Tibial nerve (tissue), 3 donors: ENCODE measurements at regions not wholly inside any gene's neighbourhood (a gene's known extent, or its start where the extent isn't known, plus 50 kb on each side); places are given as distances from the start of the nearest gene placed in this dataset.

ENCODE experiments used
- POLR2A ChIP-seq, 2 donors: fragments of 450-650 bp; IDR thresholded peaks; one replicate each; pipeline ENCODE4 v1.6.1; 2017; ENCODE audit warnings: antibody characterized with exemption in 2 of 2, mild to moderate bottlenecking in 2 of 2, moderate library complexity in 2 of 2
- TF ChIP-seq, protein P1 (sequence below), 5 experiments: fragments of 200-600 bp in 3 of 5; fragments of 450-650 bp in 2 of 5; sonication (generic) in 3 of 5; IDR thresholded peaks; one replicate each; pipeline ENCODE4 v1.5.1; 2016 to 2019; ENCODE audit warnings: antibody characterized with exemption in 5 of 5, mild to moderate bottlenecking in 3 of 5, moderate library complexity in 2 of 5

DNA sequence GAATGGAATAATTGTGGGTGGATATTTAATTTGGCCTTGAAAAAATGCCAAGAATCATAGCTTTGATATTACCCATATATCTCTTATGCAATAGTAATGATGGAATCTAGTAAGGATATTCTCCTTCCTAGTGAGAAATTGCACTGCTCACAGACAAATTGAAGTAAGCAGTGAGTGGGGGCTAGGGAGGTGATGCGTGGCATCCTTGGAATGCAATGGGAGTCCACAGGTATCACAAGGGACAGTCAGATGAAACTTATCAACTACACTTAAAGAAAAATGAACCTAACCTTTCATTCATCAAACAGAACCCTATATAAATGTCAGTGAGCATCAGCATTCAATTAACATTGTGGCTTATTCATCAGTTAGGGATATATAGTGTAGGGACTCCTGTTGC lies 57.8 kb downstream of the IZUMO3 start:
- TF ChIP-seq, protein P1, sequence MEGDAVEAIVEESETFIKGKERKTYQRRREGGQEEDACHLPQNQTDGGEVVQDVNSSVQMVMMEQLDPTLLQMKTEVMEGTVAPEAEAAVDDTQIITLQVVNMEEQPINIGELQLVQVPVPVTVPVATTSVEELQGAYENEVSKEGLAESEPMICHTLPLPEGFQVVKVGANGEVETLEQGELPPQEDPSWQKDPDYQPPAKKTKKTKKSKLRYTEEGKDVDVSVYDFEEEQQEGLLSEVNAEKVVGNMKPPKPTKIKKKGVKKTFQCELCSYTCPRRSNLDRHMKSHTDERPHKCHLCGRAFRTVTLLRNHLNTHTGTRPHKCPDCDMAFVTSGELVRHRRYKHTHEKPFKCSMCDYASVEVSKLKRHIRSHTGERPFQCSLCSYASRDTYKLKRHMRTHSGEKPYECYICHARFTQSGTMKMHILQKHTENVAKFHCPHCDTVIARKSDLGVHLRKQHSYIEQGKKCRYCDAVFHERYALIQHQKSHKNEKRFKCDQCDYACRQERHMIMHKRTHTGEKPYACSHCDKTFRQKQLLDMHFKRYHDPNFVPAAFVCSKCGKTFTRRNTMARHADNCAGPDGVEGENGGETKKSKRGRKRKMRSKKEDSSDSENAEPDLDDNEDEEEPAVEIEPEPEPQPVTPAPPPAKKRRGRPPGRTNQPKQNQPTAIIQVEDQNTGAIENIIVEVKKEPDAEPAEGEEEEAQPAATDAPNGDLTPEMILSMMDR (IDR thresholded peaks at IDR 0.05) = no peak
- TF ChIP-seq POLR2A (IDR thresholded peaks at IDR 0.05) = no peak
